Transverse colon (tissue), 4 donors: ENCODE measurements at regions not wholly inside any gene's neighbourhood (a gene's known extent, or its start where the extent isn't known, plus 50 kb on each side); places are given as distances from the start of the nearest gene placed in this dataset.

ENCODE experiments used
- DNase-seq: peaks from one replicate; pipeline ENCODE4 v3.0.0-alpha.2; 2019
- H3K27ac ChIP-seq, 4 donors: fragments of 200-600 bp; sonication (generic); 2 replicates each; pipeline ENCODE4 v1.5.1; 2016 to 2018; ENCODE audit warnings: inconsistent platforms in 4 of 4
- H3K27me3 ChIP-seq: fragments of 200-600 bp; sonication (generic); 2 replicates; pipeline ENCODE4 v1.5.1; 2017; ENCODE audit warnings: inconsistent platforms
- H3K36me3 ChIP-seq, 4 donors: fragments of 200-600 bp; sonication (generic); 2 replicates each; pipeline ENCODE4 v1.5.1; 2017 to 2019; ENCODE audit warnings: inconsistent platforms in 4 of 4
- H3K4me1 ChIP-seq, 4 donors: fragments of 200-600 bp; sonication (generic); 2 replicates each; pipeline ENCODE4 v1.5.1; 2017 to 2020; ENCODE audit warnings: inconsistent platforms in 4 of 4
- H3K4me3 ChIP-seq, 4 donors: fragments of 200-600 bp; sonication (generic); 1 replicate in 1 of 4; 2 replicates in 3 of 4; pipeline versions ENCODE4 v1.5.1 to v1.6.1; 2017 to 2019; ENCODE audit warnings: inconsistent platforms in 4 of 4
- H3K9me3 ChIP-seq, 2 donors: fragments of 200-600 bp; sonication (generic); 2 replicates each; pipeline ENCODE4 v1.5.1; 2017 to 2019; ENCODE audit warnings: inconsistent platforms in 2 of 2
- CTCF ChIP-seq, 5 experiments: fragments of 200-600 bp in 3 of 5; fragments of 450-650 bp in 2 of 5; sonication (generic) in 3 of 5; IDR thresholded peaks; 1 replicate in 2 of 5; 2 replicates in 3 of 5; pipeline ENCODE4 v1.5.1; 2016 to 2017; ENCODE audit warnings: antibody characterized with exemption in 5 of 5, inconsistent platforms in 3 of 5, mild to moderate bottlenecking in 2 of 5, moderate library complexity in 1 of 5
- EP300 ChIP-seq: sonication (generic); formaldehyde crosslinking; IDR thresholded peaks from one replicate; pipeline ENCODE4 v1.6.1; 2017; ENCODE audit warnings: antibody characterized with exemption, low read depth
- POLR2A ChIP-seq: fragments of 450-650 bp; IDR thresholded peaks from one replicate; pipeline ENCODE4 v1.6.1; 2016; ENCODE audit warnings: antibody characterized with exemption, mild to moderate bottlenecking, moderate library complexity
- POLR2AphosphoS5 ChIP-seq, 3 donors: sonication (generic); formaldehyde crosslinking; IDR thresholded peaks; one replicate each; pipeline ENCODE4 v1.6.1; 2016; ENCODE audit warnings: antibody characterized with exemption in 3 of 3
- WGBS, 2 donors: methylation state at CpG; one replicate each; pipeline ENCODE4 v1.1.5; 2018; ENCODE audit warnings: low coverage in 1 of 2; 5-methylcytosine and 5-hydroxymethylcytosine counted together
- in situ Hi-C, 4 donors: fragments of 200-750 bp; cut with MboI; loops; one replicate each; pipeline versions ENCODE4 v1.15.0 to v1.15.1; 2017; ENCODE audit warnings: low sequenced_read_pairs in 3 of 4, low pct_ligation_motif_present in 1 of 4, low pct_unique_long_range_greater_than_20kb in 1 of 4
- intact Hi-C: fragments of 100-400 bp; cut with DNase I; formaldehyde crosslinking; loops from one replicate; pipeline ENCODE4 v1.15.1; 2023; ENCODE audit warnings: low total_unique reads

DNA sequence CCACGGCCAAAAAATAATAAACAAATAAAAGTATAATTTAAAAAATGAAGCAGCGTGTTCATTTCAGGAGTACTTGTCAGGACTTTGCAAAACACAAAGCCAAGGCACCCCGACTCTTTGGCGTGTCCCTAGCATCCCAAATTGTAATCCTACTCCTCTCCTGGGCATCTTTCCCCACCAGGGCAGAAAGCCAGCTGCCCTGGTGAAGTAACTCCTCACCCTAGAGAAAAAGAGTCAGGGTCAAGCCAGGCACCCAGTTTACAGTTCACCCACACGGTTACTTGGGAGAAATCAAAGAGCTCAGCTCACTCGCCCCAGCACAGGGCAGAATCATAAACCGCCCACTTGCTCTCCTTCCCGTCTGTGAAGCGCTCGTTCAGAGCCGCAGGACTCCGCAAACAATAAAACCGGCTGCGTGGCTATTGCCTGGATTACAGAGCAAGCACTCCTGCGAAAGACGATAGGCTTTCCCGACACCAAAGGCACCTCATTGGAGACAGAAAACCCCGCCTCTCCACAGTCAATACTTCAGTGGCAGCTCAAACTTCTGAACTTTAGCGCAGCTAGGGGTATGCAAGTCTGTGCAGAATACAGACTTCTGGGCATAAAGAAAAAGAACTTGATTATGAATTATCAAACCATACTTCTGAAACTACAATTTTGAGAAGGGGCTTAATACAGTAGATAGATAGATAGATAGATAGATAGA, 73.0 kb upstream of the NHSL1 start:
- Histone ChIP-seq H3K9me3 (no peaks in the 10 kb centered on the region), H3K27me3 (no peaks in the 10 kb centered on the region), H3K27ac (peak overlapping the region; percentile 53 to 71 (median 58)), H3K4me1 (peaks cover 0 to 16% (median 9%) of the 10 kb centered on the region in 4 donors), H3K4me3 (peak overlapping the region; percentile 17 to 43 (median 28)), H3K36me3 (no peaks in the 10 kb centered on the region)
- in situ Hi-C loops (no loop called here), intact Hi-C loops (no loop called here)
- peak; percentile 82 for DNase-seq
- WGBS, 2 donors: 8 to 33% methylated on average over 3 to 19 of the region's 19 CpGs
- TF ChIP-seq CTCF (IDR thresholded peaks at IDR 0.05) (no peak), EP300 (no peak), POLR2AphosphoS5 (IDR thresholded peaks at IDR 0.05) (peak; percentile 65 to 78 (median 72)), POLR2A (peak; percentile 48)

DNA sequence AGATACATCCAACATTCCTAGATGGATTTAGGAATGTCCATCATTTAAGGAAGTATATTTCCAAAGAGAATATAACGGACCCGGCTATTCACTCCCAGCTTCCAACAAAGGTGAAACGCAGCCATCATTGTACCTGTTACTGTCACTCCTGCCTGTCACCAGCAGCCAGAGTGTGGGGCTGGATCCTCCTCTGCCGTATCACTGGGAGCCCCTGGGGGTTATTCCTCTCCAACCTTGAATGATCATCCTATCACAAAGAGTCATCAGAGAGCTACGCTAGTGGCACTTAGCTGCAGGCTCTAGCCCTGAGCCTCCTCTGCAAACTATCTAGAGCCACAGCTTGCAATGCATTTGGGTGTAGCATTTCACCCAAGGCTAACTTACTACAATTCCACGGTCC, 73.6 kb upstream of the NHSL1 start:
- Histone ChIP-seq H3K4me1 (peaks cover 0 to 16% (median 9%) of the 10 kb centered on the region in 4 donors), H3K9me3 (no peaks in the 10 kb centered on the region), H3K4me3 (no peak overlapping the region), H3K36me3 (no peaks in the 10 kb centered on the region), H3K27ac (peak overlapping the region in 3 of 4 donors; percentile 53 to 71 (median 55)), H3K27me3 (no peaks in the 10 kb centered on the region)
- intact Hi-C loops: no loop called here
- in situ Hi-C loops: no loop called here
- 58 to 72% methylated on average over 2 to 6 of the region's 6 CpGs for WGBS, 2 donors
- no peak for DNase-seq
- TF ChIP-seq POLR2A: no peak

DNA sequence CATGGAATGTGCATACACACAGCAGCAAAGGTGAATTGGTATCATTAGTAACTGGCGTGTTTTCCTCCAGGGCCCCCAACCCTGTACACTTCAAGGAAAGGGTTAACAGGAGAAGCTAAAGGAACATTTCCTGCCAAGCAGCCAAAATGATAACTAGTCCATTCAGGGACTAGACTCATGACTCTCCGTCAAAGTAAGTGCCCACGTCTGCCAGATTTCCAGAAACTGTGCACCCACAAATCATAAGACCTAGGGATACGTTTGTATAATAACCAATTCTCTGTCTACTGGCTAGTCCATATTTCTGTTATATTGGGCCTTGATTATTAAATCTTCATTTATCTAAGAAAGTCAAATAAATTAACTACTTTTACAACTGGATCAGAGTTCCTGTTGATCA, 76.0 kb upstream of the NHSL1 start:
- H3K27ac ChIP-seq: no peak overlapping the region
- in situ Hi-C loops (loop anchor here in 3 of 4 donors (25.0 kb wide), 2 partner anchors 138 to 463 kb away; partner anchors contain the start of gene PERP (in 3 of the 3)), intact Hi-C loops (no loop called here)
- H3K36me3 ChIP-seq: no peaks in the 10 kb centered on the region
- no peaks in the 10 kb centered on the region for H3K27me3 ChIP-seq
- H3K4me1 ChIP-seq: peaks cover 0 to 13% (median 9%) of the 10 kb centered on the region in 4 donors
- H3K4me3 ChIP-seq: no peak overlapping the region
- 89 to 96% methylated on average over 4 of the region's 4 CpGs for WGBS, 2 donors
- TF ChIP-seq POLR2A: no peak
- TF ChIP-seq CTCF (IDR thresholded peaks at IDR 0.05): no peak
- no peak for TF ChIP-seq POLR2AphosphoS5 (IDR thresholded peaks at IDR 0.05)
- DNase-seq: no peak
- no peaks in the 10 kb centered on the region for H3K9me3 ChIP-seq

- TF ChIP-seq POLR2A (no peak), POLR2AphosphoS5 (IDR thresholded peaks at IDR 0.05) (no peak), EP300 (no peak), CTCF (IDR thresholded peaks at IDR 0.05) (no peak)
Measured at GRCh38 chr6:138576313-138576712, 77.0 kb upstream of the NHSL1 start.

More at GRCh38 chr6:138576313-138576712, 77.0 kb upstream of the NHSL1 start:
- no peaks in the 10 kb centered on the region for H3K36me3 ChIP-seq
- no peaks in the 10 kb centered on the region for H3K27me3 ChIP-seq
- no peak overlapping the region for H3K27ac ChIP-seq
- H3K9me3 ChIP-seq: no peaks in the 10 kb centered on the region
- intact Hi-C loops: no loop called here
- WGBS, 2 donors: 69 to 79% methylated on average over 2 to 6 of the region's 6 CpGs
- in situ Hi-C loops: loop anchor here in 3 of 4 donors (25.0 kb wide), 2 partner anchors 139 to 464 kb away; partner anchors contain the start of gene PERP (in 3 of the 3)
- no peak for DNase-seq
- peaks cover 0 to 10% (median 7%) of the 10 kb centered on the region in 4 donors for H3K4me1 ChIP-seq
- H3K4me3 ChIP-seq: no peak overlapping the region
